Left cardiac atrium (tissue), 4 donors: ENCODE measurements at regions not wholly inside any gene's neighbourhood (a gene's known extent, or its start where the extent isn't known, plus 50 kb on each side); places are given as distances from the start of the nearest gene placed in this dataset.
"Not testable (repeated sequence)": the region's sequence is repeated elsewhere in the genome, so short reads cannot be mapped to it uniquely, and the experiment has no call there.

Experiments
- ATAC-seq, 2 donors: fragments of 200-7000 bp; cut with Tn5 transposase; one replicate each; pipeline ENCODE4 v1.9.1; 2020; ENCODE audit warnings: mild to moderate bottlenecking in 2 of 2, moderate library complexity in 2 of 2
- DNase-seq: peaks from one replicate; pipeline ENCODE4 v3.0.0-alpha.2; 2020
- intact Hi-C, 2 donors: fragments of 100-400 bp; cut with DNase I; formaldehyde crosslinking; loops; one replicate each; pipeline versions ENCODE4 v1.14.1 to v1.15.1; 2022 to 2023
- donor health status: DM: no; HTN: yes; CAD: no.
- donor health status: DM: no; HTN: yes; CAD: no; lungs with severe emphysema.
- donor health status: DM: yes; HTN: yes; CAD: no.
- donor health status: Dilated cardiomyopathy.

DNA sequence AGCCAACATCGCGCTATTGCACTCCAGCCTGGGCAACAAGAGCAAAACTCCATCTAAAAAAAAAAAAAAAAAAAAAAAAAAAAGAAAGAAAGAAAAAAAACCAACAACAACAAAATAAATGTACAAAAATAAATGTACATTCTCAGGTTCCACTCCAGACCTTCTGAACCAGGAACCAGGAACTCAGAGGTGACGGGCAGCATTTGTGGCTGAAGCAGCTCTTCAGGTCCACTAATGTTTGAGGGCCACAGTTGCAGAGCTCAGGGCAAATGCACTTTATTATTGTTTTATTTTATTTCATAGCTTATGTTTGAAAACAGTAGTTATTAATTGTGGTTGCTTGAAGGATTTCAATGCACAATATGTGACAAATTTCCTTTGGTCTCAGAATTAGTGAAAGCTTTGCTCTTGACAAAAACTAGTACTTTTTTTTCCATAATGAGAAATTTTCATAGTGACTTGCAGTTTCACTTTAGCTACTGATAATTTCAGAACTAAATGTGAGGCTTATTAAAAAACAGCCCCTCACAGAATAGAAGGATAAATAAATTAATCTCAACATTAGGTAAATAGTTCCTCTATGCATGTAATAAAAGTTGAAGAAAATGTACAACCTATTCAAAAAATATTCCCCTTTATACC, 378.4 kb upstream of the SPHKAP start:
- intact Hi-C loops, result no loop called here
- no peak for DNase-seq
- ATAC-seq, result no peak

DNA sequence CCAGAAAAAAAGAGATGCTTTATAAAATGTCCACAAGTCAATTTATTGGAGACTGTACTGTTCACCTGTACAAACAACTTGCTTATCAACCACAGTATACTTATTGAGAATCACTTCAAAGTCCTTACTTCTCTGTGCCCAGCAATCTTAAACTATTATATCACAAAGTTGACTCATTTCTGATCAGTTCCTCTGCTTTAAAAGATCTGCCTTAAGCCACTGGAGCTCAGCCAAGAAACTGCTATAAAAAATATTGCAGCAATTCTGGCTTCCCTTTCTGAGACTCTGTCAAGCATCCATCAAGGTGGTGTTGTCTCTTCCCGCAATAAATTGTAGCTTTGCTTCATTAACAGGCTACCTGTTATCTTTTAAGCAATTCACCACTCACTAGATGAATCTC, 375.2 kb upstream of the SPHKAP start:
- no peak for DNase-seq
- ATAC-seq, result no peak

GRCh38 chr2:228549441-228550007, 368.0 kb upstream of the SPHKAP start:
- intact Hi-C loops, result no loop called here
- ATAC-seq (no peak), DNase-seq (no peak)

More for the DNA sequence above, 375.2 kb upstream of the SPHKAP start:
- intact Hi-C loops, result no loop called here

GRCh38 chr2:228548230-228548629, 366.7 kb upstream of the SPHKAP start:
- no peak for ATAC-seq
- no peak for DNase-seq
- intact Hi-C loops, result no loop called here

DNA sequence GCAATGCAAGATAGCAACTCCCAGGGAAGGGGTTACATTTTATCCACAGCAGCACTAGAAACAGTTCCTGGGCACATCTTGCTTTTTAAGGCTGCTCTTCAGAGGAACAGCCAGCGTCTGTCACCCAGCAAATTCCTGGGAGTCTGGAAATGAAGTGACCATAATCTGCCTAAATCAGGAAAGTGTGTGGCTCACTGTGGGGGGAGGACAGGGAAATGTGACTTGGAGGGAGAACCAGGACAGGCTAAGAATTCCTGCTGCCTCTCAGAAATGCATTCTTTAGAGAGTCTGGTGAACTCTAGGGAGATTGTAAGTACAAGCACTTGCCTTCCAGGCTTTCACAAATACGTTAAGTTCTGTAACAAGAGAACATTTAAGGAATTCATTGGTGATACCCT, 364.3 kb upstream of the SPHKAP start:
- DNase-seq (no peak), ATAC-seq (peak in 1 of 2 donors; percentile 68)
- intact Hi-C loops, result no loop called here

GRCh38 chr2:228545041-228545747, 363.7 kb upstream of the SPHKAP start:
- ATAC-seq, result no peak
- DNase-seq, result no peak
- intact Hi-C loops, result no loop called here

- no peak for DNase-seq
- no peak for ATAC-seq
- intact Hi-C loops, result no loop called here
Measured at GRCh38 chr2:228543117-228543516, 361.6 kb upstream of the SPHKAP start.

- no peak for ATAC-seq
- no peak for DNase-seq
- intact Hi-C loops, result no loop called here
Measured at GRCh38 chr2:228542277-228542676, 360.8 kb upstream of the SPHKAP start.

- no peak for DNase-seq
- no peak for ATAC-seq
- intact Hi-C loops, result no loop called here
Measured at GRCh38 chr2:228541789-228542188, 360.3 kb upstream of the SPHKAP start.

GRCh38 chr2:228540976-228541375, 359.5 kb upstream of the SPHKAP start:
- no peak for DNase-seq
- no peak for ATAC-seq
- intact Hi-C loops, result no loop called here

- ATAC-seq, result no peak
- intact Hi-C loops, result no loop called here
- DNase-seq, result no peak
Measured at GRCh38 chr2:228535396-228535795, 353.9 kb upstream of the SPHKAP start.

GRCh38 chr2:228533156-228533555, 351.7 kb upstream of the SPHKAP start:
- ATAC-seq (no peak), DNase-seq (no peak)
- intact Hi-C loops, result no loop called here

DNA sequence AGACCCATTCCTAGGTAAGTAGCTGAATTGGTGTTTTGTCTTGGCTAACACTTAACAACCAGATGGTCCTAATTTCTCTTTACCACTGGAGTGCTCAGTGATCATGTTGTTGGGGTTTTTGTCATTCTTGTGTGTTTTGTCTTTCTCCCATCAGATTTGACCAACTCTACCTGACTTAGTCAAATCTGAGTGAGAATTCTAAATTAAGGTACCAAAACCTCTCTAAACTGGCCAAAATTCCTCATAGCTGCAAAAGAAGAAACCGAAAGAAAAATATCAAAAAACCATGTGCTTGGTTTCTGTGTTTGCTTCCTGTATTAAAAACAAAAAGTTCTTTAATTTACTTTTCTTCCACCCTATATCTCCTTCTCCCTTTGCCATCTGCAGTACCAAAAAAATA, 350.7 kb upstream of the SPHKAP start:
- intact Hi-C loops, result no loop called here
- ATAC-seq, result no peak

DNA sequence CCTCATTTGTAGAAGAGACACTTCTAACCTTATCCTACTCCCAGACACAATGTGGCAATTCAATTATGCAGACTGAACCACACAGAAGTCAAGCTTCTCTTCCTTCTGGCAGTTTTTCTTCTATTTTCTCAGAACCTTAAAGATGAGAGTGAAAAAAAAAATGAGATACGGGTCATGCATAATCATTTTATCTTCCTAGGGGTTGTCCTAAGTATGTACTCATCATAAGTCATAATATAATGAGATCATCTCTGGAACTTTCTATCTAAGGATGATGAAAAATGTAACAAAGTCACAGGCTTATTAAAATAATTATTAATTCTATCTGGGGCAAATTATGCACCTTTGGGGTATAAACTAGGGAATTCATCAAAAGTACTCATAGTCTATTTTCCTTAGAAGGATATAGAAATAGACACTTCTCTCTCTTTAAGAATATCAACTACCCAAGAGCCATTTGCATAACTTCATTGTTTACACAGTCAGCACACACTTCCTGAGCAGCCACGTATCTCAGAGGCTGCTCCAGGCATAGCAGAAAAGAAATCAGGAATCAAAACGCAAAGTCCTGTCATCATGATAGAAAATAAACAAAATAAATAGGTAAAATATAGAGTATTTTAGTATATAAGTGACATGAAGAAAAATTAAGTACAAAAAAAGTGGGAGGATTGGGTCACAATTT, 345.9 kb upstream of the SPHKAP start:
- DNase-seq, result no peak
- intact Hi-C loops, result no loop called here
- no peak for ATAC-seq

More for the DNA sequence above, 350.7 kb upstream of the SPHKAP start:
- no peak for DNase-seq

DNA sequence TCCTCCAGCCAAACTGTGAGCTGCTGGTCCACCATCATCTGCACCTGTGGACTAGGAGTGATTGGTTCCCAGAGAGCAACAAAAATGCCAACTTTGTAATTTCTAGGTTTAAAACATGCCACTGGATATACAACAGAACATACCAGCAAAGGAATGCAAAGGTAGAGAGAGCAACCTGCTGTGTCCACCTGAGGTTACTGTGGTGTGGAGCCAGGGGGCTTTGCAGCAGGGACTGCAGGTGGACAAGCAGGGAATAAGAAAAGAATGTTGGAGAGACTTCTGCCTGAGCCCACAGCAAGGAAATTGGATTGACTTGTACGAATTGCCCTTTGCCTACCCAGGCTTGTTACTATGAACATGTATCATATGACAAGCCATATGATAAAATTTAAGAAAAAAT, 345.2 kb upstream of the SPHKAP start:
- DNase-seq (no peak), ATAC-seq (no peak)
- intact Hi-C loops, result no loop called here

DNA sequence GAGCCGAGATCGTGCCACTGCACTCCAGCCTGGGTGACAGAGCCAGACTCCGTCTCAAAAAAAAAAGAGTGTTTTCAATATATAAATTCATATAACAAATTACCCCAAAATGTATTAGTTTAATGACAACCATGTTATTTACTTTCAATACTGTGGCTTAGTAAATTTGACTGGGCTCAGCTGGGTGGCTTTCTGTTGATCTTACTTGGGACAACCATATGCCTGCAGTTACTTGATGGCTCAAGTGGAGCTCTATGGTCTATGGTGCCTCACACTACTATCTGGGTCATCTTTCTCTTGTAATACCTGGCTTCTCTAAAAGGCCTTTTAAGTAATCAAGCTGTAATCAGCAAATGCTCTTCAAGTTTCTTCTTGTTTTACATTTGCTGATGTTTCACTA, 341.5 kb upstream of the SPHKAP start:
- ATAC-seq, result no peak
- no peak for DNase-seq
- intact Hi-C loops, result no loop called here

DNA sequence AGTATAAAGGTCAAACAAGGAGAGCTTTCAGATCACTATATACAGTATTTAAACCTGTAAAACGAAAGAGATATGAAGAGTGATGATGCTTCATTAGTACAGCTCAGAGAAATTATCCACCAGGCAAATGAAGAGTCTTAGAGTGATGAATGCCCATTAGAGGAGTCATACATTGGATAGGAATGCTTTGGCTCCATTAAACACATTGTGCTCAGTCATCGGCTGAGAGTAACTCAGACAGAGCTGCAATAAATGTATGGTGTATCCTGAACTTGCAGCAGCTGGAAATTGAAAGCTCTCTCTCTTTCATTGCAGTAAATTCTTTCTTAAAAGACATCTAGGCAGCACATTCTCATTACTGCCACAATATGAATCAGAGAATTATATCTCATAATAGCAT, 340.8 kb upstream of the SPHKAP start:
- DNase-seq, result no peak
- no peak for ATAC-seq
- intact Hi-C loops, result no loop called here

- ATAC-seq (no peak), DNase-seq (no peak)
- intact Hi-C loops, result no loop called here
Measured at GRCh38 chr2:228519561-228519960, 338.1 kb upstream of the SPHKAP start.

DNA sequence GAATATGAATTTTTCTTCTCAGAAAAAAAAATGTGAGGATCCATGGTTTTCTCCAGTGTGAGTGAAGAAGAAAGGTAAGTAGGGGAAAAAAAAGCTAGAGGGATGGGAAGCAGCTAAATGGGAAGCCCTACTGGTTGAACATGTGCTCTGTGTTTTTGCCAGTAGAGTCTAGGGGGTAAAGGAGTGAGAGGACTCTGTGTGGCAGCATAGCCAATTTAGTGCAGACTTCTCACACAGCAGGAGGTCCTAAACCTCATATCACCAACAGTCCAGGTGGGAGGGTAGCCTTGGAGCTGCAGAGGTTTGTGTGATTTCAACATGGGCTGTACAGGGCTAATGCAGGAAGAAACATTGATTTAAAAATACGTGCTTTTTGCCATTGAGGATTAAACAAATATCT, 334.5 kb upstream of the SPHKAP start:
- intact Hi-C loops, result no loop called here
- ATAC-seq (no peak), DNase-seq (no peak)

GRCh38 chr2:228513480-228513879, 332.0 kb upstream of the SPHKAP start:
- intact Hi-C loops, ATAC-seq, DNase-seq: not testable (repeated sequence)
